ENCODE measurements at regions not wholly inside any gene's neighbourhood (a gene's known extent, or its start where the extent isn't known, plus 50 kb on each side); places are given as distances from the start of the nearest gene placed in this dataset.

DNA sequence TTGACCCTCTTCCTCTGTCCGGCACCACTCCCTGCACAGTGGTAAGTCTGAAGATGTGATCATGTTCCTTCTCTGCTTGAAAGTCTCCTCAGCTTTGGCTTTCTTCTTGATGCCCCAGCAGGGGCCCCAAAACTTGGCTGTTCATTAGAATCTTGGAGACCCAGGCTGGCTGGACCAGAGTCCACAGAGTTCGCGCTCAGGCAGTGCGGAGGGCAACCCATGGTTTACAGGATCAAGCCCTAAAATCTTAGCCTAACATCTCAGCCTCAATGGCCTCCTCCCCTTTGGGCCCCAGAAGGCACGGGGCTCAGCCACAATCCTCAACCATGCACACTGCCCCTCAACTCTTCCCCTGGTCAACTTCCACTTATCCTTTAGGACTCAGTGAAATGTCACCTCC lies 72.9 kb upstream of the GTSF1L start:
- no peak for DNase-seq (ENCODE audit: low spot score)

- no peak for DNase-seq (ENCODE audit: low spot score)
Observed at GRCh38 chr20:43799150-43799711, 72.4 kb upstream of the GTSF1L start.

GRCh38 chr20:43798291-43799149 lies 71.7 kb upstream of the GTSF1L start:
- DNase-seq (ENCODE audit: low spot score), result no peak

DNA sequence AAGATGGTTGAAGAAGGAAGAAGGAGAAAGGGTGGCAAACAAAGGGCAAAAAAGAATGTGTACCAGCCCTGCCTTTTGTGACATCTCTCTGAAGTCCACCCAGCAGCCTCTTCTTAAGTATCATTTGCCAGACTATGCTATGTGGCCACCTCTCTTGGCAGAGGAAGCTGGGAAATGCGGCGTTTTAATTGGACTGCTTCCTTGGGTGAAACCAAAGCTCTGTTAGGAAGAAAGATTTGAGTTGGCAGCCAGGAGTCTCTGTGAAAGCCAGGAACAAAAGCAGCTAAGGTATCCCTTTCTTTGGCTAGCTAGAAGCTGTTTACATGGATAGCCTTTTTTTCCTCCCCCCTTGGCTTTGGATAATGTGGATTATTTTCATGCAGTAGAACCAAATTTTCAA lies 67.5 kb upstream of the GTSF1L start:
- no peak for DNase-seq (ENCODE audit: low spot score)

- DNase-seq (ENCODE audit: low spot score), result no peak
Observed at GRCh38 chr20:43789593-43789992, 62.8 kb upstream of the GTSF1L start.

DNA sequence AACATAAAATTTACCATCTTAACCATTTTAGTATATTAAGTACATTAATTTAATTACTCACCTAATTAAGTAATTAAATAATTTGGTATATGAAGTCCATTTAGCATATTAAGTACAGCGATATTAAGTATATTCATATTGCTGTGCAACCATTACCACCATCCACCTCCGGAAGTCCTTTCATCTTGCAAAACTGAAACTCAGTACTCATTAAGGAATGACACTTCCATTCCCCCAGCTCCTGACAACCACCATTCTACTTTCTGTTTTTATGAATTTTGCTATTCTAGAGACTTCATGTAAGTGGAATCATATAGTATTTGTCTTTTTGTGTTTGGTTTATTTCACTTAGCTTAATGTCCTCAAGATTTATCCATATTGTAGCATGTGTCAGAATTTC lies 61.1 kb upstream of the GTSF1L start:
- DNase-seq (ENCODE audit: low spot score), result no peak

GRCh38 chr20:43786885-43787284 lies 60.1 kb upstream of the GTSF1L start:
- DNase-seq (ENCODE audit: low spot score), result no peak

DNA sequence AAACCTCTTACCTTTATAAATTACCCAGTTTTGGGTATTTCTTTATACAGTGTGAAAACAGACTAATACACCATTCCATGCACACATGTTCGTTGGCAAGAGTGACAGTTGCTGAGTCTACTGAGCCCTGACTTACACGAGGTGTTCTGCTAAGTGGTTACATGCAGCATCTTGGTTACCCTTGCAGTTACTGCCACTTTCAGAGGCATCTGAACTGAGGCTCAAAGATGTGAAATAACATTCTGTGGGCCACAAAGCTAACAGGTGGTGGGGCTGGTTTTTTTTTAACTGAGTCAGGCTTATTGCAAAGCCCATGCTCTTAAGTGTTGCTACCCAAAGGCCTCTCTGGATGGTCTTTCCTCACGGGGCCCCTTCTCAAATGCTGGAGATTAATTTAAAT lies 54.4 kb upstream of the GTSF1L start:
- DNase-seq (ENCODE audit: low spot score), result no peak

- no peak for DNase-seq (ENCODE audit: low spot score)
Observed at GRCh38 chr20:43778375-43778774, 51.6 kb upstream of the GTSF1L start.

DNA sequence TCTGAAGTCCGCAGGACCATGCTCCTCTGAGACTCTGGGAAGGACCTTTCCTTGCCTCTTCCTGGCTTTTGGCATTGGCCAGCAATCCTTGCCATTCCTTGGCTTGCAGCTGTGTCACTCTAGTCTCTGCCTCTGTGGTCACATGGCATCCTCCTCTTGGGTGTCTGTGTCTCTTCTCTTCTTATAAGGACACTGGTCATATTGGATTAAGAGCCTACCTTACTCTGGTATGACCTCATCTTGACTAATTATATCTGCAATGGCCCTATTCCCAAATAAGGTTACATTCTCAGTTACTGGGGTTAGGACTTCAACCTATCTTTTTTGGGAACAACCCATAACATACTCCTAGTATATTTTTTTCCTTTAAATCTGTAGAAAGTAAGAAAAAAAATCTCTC lies 49.9 kb upstream of the GTSF1L start:
- DNase-seq (ENCODE audit: low spot score), result no peak

Measured in LoVo (cell line).